Activated CD8-positive, alpha-beta T cell treated with anti-CD3 and anti-CD28 coated beads, Interleukin-2, amount 10 ng/mL, durations not matched to agents 7 days and 5 days (primary cell): ENCODE measurements at regions not wholly inside any gene's neighbourhood (a gene's known extent, or its start where the extent isn't known, plus 50 kb on each side); places are given as distances from the start of the nearest gene placed in this dataset.

Source experiments
- ATAC-seq: fragments of 150-1000 bp; cut with Tn5 transposase; one replicate; pipeline ENCODE4 v1.10.0; 2021; ENCODE audit warnings: moderate library complexity
- CTCF ChIA-PET: fragments of 350-600 bp; sonication (Branson Sonifier 250); formaldehyde crosslinking; loops from one replicate; lab custom pipeline; 2021; ENCODE audit warnings: antibody characterized with exemption; lab: Charles Lee
- POLR2A ChIA-PET: fragments of 350-600 bp; sonication (Branson Sonifier 250); formaldehyde crosslinking; loops from one replicate; lab custom pipeline; 2021; ENCODE audit warnings: antibody characterized with exemption; lab: Charles Lee
- DNase-seq: peaks from one replicate; pipeline ENCODE4 v3.0.0-alpha.2; 2020
- H3K27ac Mint-ChIP-seq: one replicate; pipeline ENCODE4 v1.8.0; 2021; ENCODE audit warnings: mild to moderate bottlenecking, mixed read lengths
- H3K27me3 Mint-ChIP-seq: one replicate; pipeline ENCODE4 v1.8.0; 2021; ENCODE audit warnings: low read depth, mixed read lengths
- H3K36me3 Mint-ChIP-seq: one replicate; pipeline ENCODE4 v1.8.0; 2021; ENCODE audit warnings: low read depth, mixed read lengths
- H3K4me1 Mint-ChIP-seq: one replicate; pipeline ENCODE4 v1.8.0; 2021; ENCODE audit warnings: low read depth, mixed read lengths
- H3K4me3 Mint-ChIP-seq: one replicate; pipeline ENCODE4 v1.8.0; 2021; ENCODE audit warnings: mild to moderate bottlenecking, mixed read lengths
- H3K9me3 Mint-ChIP-seq: one replicate; pipeline ENCODE4 v1.8.0; 2022; ENCODE audit warnings: mixed read lengths; ENCODE audit not compliant: insufficient read depth

GRCh38 chrX:4830880-4831557 lies 1117.6 kb upstream of the PRKX start:
- no peaks in the 10 kb centered on the region for H3K36me3 Mint-ChIP-seq
- H3K27ac Mint-ChIP-seq, result no peak overlapping the region
- H3K4me3 Mint-ChIP-seq, result no peak overlapping the region
- no peaks in the 10 kb centered on the region for H3K27me3 Mint-ChIP-seq
- POLR2A ChIA-PET, result no interaction called here
- CTCF ChIA-PET, result no interaction called here
- ATAC-seq (no peak), DNase-seq (no peak)
- peaks cover 5% of the 10 kb centered on the region for H3K9me3 Mint-ChIP-seq
- no peaks in the 10 kb centered on the region for H3K4me1 Mint-ChIP-seq

- ATAC-seq (no peak), DNase-seq (no peak)
- Mint-ChIP-seq H3K27ac (no peak overlapping the region), H3K4me1 (no peaks in the 10 kb centered on the region), H3K4me3 (no peak overlapping the region), H3K27me3 (no peaks in the 10 kb centered on the region), H3K9me3 (no peaks in the 10 kb centered on the region), H3K36me3 (no peaks in the 10 kb centered on the region)
- ChIA-PET CTCF (no interaction called here), POLR2A (no interaction called here)
Measured at GRCh38 chrX:4825550-4825949, 1112.1 kb upstream of the PRKX start.

- no peaks in the 10 kb centered on the region for H3K36me3 Mint-ChIP-seq
- H3K9me3 Mint-ChIP-seq, result no peaks in the 10 kb centered on the region
- CTCF ChIA-PET, result no interaction called here
- DNase-seq (no peak), ATAC-seq (no peak)
- POLR2A ChIA-PET, result no interaction called here
- no peak overlapping the region for H3K4me3 Mint-ChIP-seq
- H3K27me3 Mint-ChIP-seq, result no peaks in the 10 kb centered on the region
- no peaks in the 10 kb centered on the region for H3K4me1 Mint-ChIP-seq
- no peak overlapping the region for H3K27ac Mint-ChIP-seq
Measured at GRCh38 chrX:4809571-4809970, 1096.1 kb upstream of the PRKX start.

GRCh38 chrX:4805502-4805901 lies 1092.1 kb upstream of the PRKX start:
- H3K27ac Mint-ChIP-seq, result no peak overlapping the region
- no peaks in the 10 kb centered on the region for H3K27me3 Mint-ChIP-seq
- DNase-seq (no peak), ATAC-seq (no peak)
- no peaks in the 10 kb centered on the region for H3K9me3 Mint-ChIP-seq
- no peaks in the 10 kb centered on the region for H3K36me3 Mint-ChIP-seq
- H3K4me3 Mint-ChIP-seq, result no peak overlapping the region
- no peaks in the 10 kb centered on the region for H3K4me1 Mint-ChIP-seq
- CTCF ChIA-PET, result interaction anchor here (0.6 kb wide), 1 partner anchor 842 kb away, joined by 3 read pairs; no protein-coding TSS in a partner anchor
- POLR2A ChIA-PET, result no interaction called here

GRCh38 chrX:4800756-4801155 lies 1087.3 kb upstream of the PRKX start:
- no peaks in the 10 kb centered on the region for H3K36me3 Mint-ChIP-seq
- H3K4me3 Mint-ChIP-seq, result no peak overlapping the region
- DNase-seq (no peak), ATAC-seq (no peak)
- no peaks in the 10 kb centered on the region for H3K9me3 Mint-ChIP-seq
- CTCF ChIA-PET, result no interaction called here
- H3K27ac Mint-ChIP-seq, result no peak overlapping the region
- no peaks in the 10 kb centered on the region for H3K27me3 Mint-ChIP-seq
- no peaks in the 10 kb centered on the region for H3K4me1 Mint-ChIP-seq
- POLR2A ChIA-PET, result no interaction called here

GRCh38 chrX:4787971-4788370 lies 1074.5 kb upstream of the PRKX start:
- DNase-seq, result no peak
- H3K4me3 Mint-ChIP-seq, result no peak overlapping the region
- ChIA-PET CTCF (no interaction called here), POLR2A (no interaction called here)
- H3K9me3 Mint-ChIP-seq, result no peaks in the 10 kb centered on the region
- H3K27ac Mint-ChIP-seq, result no peak overlapping the region
- no peaks in the 10 kb centered on the region for H3K4me1 Mint-ChIP-seq
- no peaks in the 10 kb centered on the region for H3K27me3 Mint-ChIP-seq
- no peaks in the 10 kb centered on the region for H3K36me3 Mint-ChIP-seq
- ATAC-seq, result no peak

GRCh38 chrX:4764888-4765287 lies 1051.4 kb upstream of the PRKX start:
- POLR2A ChIA-PET, result no interaction called here
- ATAC-seq (no peak), DNase-seq (no peak)
- Mint-ChIP-seq H3K4me3 (no peak overlapping the region), H3K27ac (no peak overlapping the region), H3K36me3 (no peaks in the 10 kb centered on the region), H3K9me3 (no peaks in the 10 kb centered on the region), H3K27me3 (no peaks in the 10 kb centered on the region), H3K4me1 (no peaks in the 10 kb centered on the region)
- CTCF ChIA-PET, result no interaction called here

- no peaks in the 10 kb centered on the region for H3K4me1 Mint-ChIP-seq
- H3K9me3 Mint-ChIP-seq, result no peaks in the 10 kb centered on the region
- ChIA-PET POLR2A (no interaction called here), CTCF (no interaction called here)
- no peaks in the 10 kb centered on the region for H3K36me3 Mint-ChIP-seq
- ATAC-seq (no peak), DNase-seq (no peak)
- no peak overlapping the region for H3K4me3 Mint-ChIP-seq
- H3K27ac Mint-ChIP-seq, result no peak overlapping the region
- H3K27me3 Mint-ChIP-seq, result no peaks in the 10 kb centered on the region
Measured at GRCh38 chrX:4762196-4762595, 1048.7 kb upstream of the PRKX start.

GRCh38 chrX:4754878-4755604 lies 1041.6 kb upstream of the PRKX start:
- CTCF ChIA-PET, result no interaction called here
- H3K27ac Mint-ChIP-seq, result no peak overlapping the region
- H3K4me1 Mint-ChIP-seq, result no peaks in the 10 kb centered on the region
- no peaks in the 10 kb centered on the region for H3K27me3 Mint-ChIP-seq
- no peak for DNase-seq
- no peak overlapping the region for H3K4me3 Mint-ChIP-seq
- POLR2A ChIA-PET, result no interaction called here
- no peaks in the 10 kb centered on the region for H3K9me3 Mint-ChIP-seq
- ATAC-seq, result no peak
- no peaks in the 10 kb centered on the region for H3K36me3 Mint-ChIP-seq

GRCh38 chrX:4741024-4741423 lies 1027.6 kb upstream of the PRKX start:
- DNase-seq (no peak), ATAC-seq (no peak)
- no peaks in the 10 kb centered on the region for H3K9me3 Mint-ChIP-seq
- no peaks in the 10 kb centered on the region for H3K4me1 Mint-ChIP-seq
- POLR2A ChIA-PET, result no interaction called here
- CTCF ChIA-PET, result no interaction called here
- H3K4me3 Mint-ChIP-seq, result no peak overlapping the region
- H3K36me3 Mint-ChIP-seq, result no peaks in the 10 kb centered on the region
- H3K27me3 Mint-ChIP-seq, result no peaks in the 10 kb centered on the region
- no peak overlapping the region for H3K27ac Mint-ChIP-seq

- Mint-ChIP-seq H3K27me3 (no peaks in the 10 kb centered on the region), H3K4me3 (no peak overlapping the region), H3K9me3 (no peaks in the 10 kb centered on the region), H3K36me3 (no peaks in the 10 kb centered on the region), H3K4me1 (no peaks in the 10 kb centered on the region), H3K27ac (no peak overlapping the region)
- DNase-seq (no peak), ATAC-seq (no peak)
- ChIA-PET CTCF (no interaction called here), POLR2A (no interaction called here)
Measured at GRCh38 chrX:4735299-4735698, 1021.9 kb upstream of the PRKX start.

- Mint-ChIP-seq H3K27ac (peak overlapping the region; percentile 4), H3K4me1 (no peaks in the 10 kb centered on the region), H3K27me3 (no peaks in the 10 kb centered on the region), H3K9me3 (no peaks in the 10 kb centered on the region), H3K4me3 (no peak overlapping the region), H3K36me3 (no peaks in the 10 kb centered on the region)
- POLR2A ChIA-PET, result no interaction called here
- no peak for ATAC-seq
- CTCF ChIA-PET, result no interaction called here
- DNase-seq, result no peak
Measured at GRCh38 chrX:4710618-4711433, 997.4 kb upstream of the PRKX start.
